PFSK-1 (cell line): ENCODE measurements at regions not wholly inside any gene's neighbourhood (a gene's known extent, or its start where the extent isn't known, plus 50 kb on each side); places are given as distances from the start of the nearest gene placed in this dataset.

ENCODE experiments used
- POLR2AphosphoS5 ChIP-seq: IDR thresholded peaks from 2 replicates; pipeline ENCODE4 v1.6.1; 2012; ENCODE audit warnings: low read depth, mild to moderate bottlenecking, control low read depth, low read length, moderate library complexity
- REST ChIP-seq, 2 experiments: IDR thresholded peaks; 2 replicates each; pipeline versions ENCODE4 v1.6.1 to v1.8.0; 2011 to 2012; ENCODE audit warnings: low read depth in 2 of 2, low read length in 2 of 2, control low read depth in 1 of 2, inconsistent platforms in 1 of 2, mild to moderate bottlenecking in 1 of 2, moderate library complexity in 1 of 2; ENCODE audit not compliant: insufficient read depth in 1 of 2
- SIN3A ChIP-seq: IDR thresholded peaks from 2 replicates; pipeline ENCODE4 v1.6.1; 2012; ENCODE audit warnings: mild to moderate bottlenecking, low read length, moderate library complexity, borderline replicate concordance; ENCODE audit not compliant: insufficient read depth
- TAF1 ChIP-seq: IDR thresholded peaks from 2 replicates; pipeline ENCODE4 v1.6.1; 2012; ENCODE audit warnings: low read length, control low read depth, borderline replicate concordance; ENCODE audit not compliant: insufficient read depth

GRCh38 chr11:86164106-86164505 is 80.4 kb upstream of the EED start:
- TF ChIP-seq TAF1 (no peak), POLR2AphosphoS5 (no peak), REST (IDR thresholded peaks at IDR 0.05; ENCODE audit: insufficient read depth in 1 of 2, low read depth in 2 of 2, low read length in 2 of 2) (no peak), SIN3A (no peak)
